GM18873 (cell line): ENCODE measurements at regions not wholly inside any gene's neighbourhood (a gene's known extent, or its start where the extent isn't known, plus 50 kb on each side); places are given as distances from the start of the nearest gene placed in this dataset.

ENCODE experiments used
- ATAC-seq: cut with Tn5 transposase; IDR thresholded peaks from one replicate; pipeline ENCODE4 v1.9.1; 2021; ENCODE audit warnings: mild to moderate bottlenecking, moderate library complexity, moderate number of reproducible peaks; ENCODE audit not compliant: unreplicated experiment, low FRiP score

- ATAC-seq = no peak
Observed at GRCh38 chr6:40973304-40973703, 65.7 kb downstream of the UNC5CL start.

GRCh38 chr6:40972814-40973213 is 66.2 kb downstream of the UNC5CL start:
- ATAC-seq = no peak

- no peak for ATAC-seq
Observed at GRCh38 chr6:40972190-40972589, 66.8 kb downstream of the UNC5CL start.

- no peak for ATAC-seq
Observed at GRCh38 chr6:40968620-40969164, 70.3 kb downstream of the UNC5CL start.

GRCh38 chr6:40966860-40967259 is 72.2 kb downstream of the UNC5CL start:
- no peak for ATAC-seq

- ATAC-seq = no peak
Observed at GRCh38 chr6:40965046-40965445, 74.0 kb downstream of the UNC5CL start.

- no peak for ATAC-seq
Observed at GRCh38 chr6:40963019-40963418, 76.0 kb downstream of the UNC5CL start.

GRCh38 chr6:40962241-40962640 is 76.8 kb downstream of the UNC5CL start:
- ATAC-seq = no peak

- ATAC-seq = no peak
Observed at GRCh38 chr6:40961831-40962230, 77.2 kb downstream of the UNC5CL start.

GRCh38 chr6:40960742-40961430 is 78.1 kb downstream of the UNC5CL start:
- no peak for ATAC-seq

- ATAC-seq = no peak
Observed at GRCh38 chr6:40959781-40960327, 79.2 kb downstream of the UNC5CL start.

GRCh38 chr6:40958738-40959137 is 80.3 kb downstream of the UNC5CL start:
- ATAC-seq = no peak

GRCh38 chr6:40957616-40958492 is 81.2 kb downstream of the UNC5CL start:
- no peak for ATAC-seq

- no peak for ATAC-seq
Observed at GRCh38 chr6:40956936-40957335, 82.1 kb downstream of the UNC5CL start.

GRCh38 chr6:40955178-40955545 is 83.9 kb downstream of the UNC5CL start:
- ATAC-seq = no peak

- ATAC-seq = no peak
Observed at GRCh38 chr6:40954446-40955177, 84.4 kb downstream of the UNC5CL start.

- ATAC-seq = no peak
Observed at GRCh38 chr6:40953486-40953885, 85.5 kb downstream of the UNC5CL start.

GRCh38 chr6:40950986-40951698 is 87.9 kb downstream of the UNC5CL start:
- no peak for ATAC-seq

GRCh38 chr6:40948570-40948969 is 90.5 kb downstream of the UNC5CL start:
- ATAC-seq = no peak
